Gastroesophageal sphincter (tissue), 4 donors: ENCODE measurements at regions not wholly inside any gene's neighbourhood (a gene's known extent, or its start where the extent isn't known, plus 50 kb on each side); places are given as distances from the start of the nearest gene placed in this dataset.

ENCODE experiments used
- ATAC-seq: fragments of 150-250 bp; one replicate; pipeline ENCODE4 v1.9.1; 2016; ENCODE audit warnings: mild to moderate bottlenecking, moderate library complexity
- H3K27ac ChIP-seq, 4 donors: fragments of 200-600 bp; sonication (generic) in 3 of 4; 1 replicate in 3 of 4; 2 replicates in 1 of 4; pipeline ENCODE4 v1.5.1; 2016 to 2019
- H3K27me3 ChIP-seq: fragments of 200-600 bp; sonication (generic); one replicate; pipeline ENCODE4 v1.5.1; 2019
- H3K36me3 ChIP-seq, 2 donors: fragments of 200-600 bp; sonication (generic); one replicate each; pipeline ENCODE4 v1.5.1; 2019; ENCODE audit warnings: control low read depth in 1 of 2
- H3K4me1 ChIP-seq, 3 donors: fragments of 200-600 bp; sonication (generic); 1 replicate in 2 of 3; 2 replicates in 1 of 3; pipeline ENCODE4 v1.5.1; 2016 to 2019; ENCODE audit warnings: control low read depth in 2 of 3
- H3K4me3 ChIP-seq, 2 donors: fragments of 200-600 bp; sonication (generic); one replicate each; pipeline ENCODE4 v1.5.1; 2019; ENCODE audit warnings: mild to moderate bottlenecking in 1 of 2, moderate library complexity in 1 of 2
- H3K9me3 ChIP-seq, 3 donors: fragments of 200-600 bp; sonication (generic); one replicate each; pipeline ENCODE4 v1.5.1; 2017 to 2019; ENCODE audit warnings: control low read depth in 2 of 3
- EP300 ChIP-seq: sonication (generic); formaldehyde crosslinking; IDR thresholded peaks from one replicate; pipeline ENCODE4 v1.6.1; 2017; ENCODE audit warnings: antibody characterized with exemption, mild to moderate bottlenecking
- POLR2A ChIP-seq, 2 donors: fragments of 450-650 bp; IDR thresholded peaks; one replicate each; pipeline ENCODE4 v1.6.1; 2017; ENCODE audit warnings: antibody characterized with exemption in 2 of 2, mild to moderate bottlenecking in 2 of 2, moderate library complexity in 1 of 2
- POLR2AphosphoS5 ChIP-seq: sonication (generic); formaldehyde crosslinking; IDR thresholded peaks from one replicate; pipeline ENCODE4 v1.6.1; 2017; ENCODE audit warnings: antibody characterized with exemption
- WGBS, 2 donors: methylation state at CpG; one replicate each; pipeline ENCODE4 v1.1.5; 2018; ENCODE audit warnings: low coverage in 1 of 2; 5-methylcytosine and 5-hydroxymethylcytosine counted together
- TF ChIP-seq, protein P1 (sequence below), 4 experiments: fragments of 200-600 bp in 2 of 4; fragments of 450-650 bp in 2 of 4; sonication (generic) in 1 of 4; IDR thresholded peaks; one replicate each; pipeline ENCODE4 v1.5.1; 2017 to 2019; ENCODE audit warnings: antibody characterized with exemption in 4 of 4, mild to moderate bottlenecking in 2 of 4, moderate library complexity in 2 of 4

DNA sequence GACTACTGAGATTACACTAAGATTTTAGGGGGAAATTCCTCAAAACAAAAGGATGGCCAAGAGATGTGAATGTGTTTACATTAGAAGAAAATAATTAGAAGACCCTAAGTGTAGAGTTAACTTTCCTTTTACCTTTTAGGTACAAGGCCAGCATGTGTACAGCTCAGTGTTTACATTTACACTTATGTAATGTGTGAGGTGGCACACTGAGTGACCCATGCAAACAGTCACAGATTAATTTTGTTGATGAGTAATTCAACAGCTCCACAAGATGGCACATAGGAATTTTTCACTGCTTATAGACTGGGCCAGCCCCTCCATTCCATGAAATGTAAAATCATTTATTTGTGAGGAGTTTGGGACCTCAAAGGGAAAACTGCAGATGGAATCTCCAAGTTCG lies 90.1 kb upstream of the SLC12A2 start:
- Histone ChIP-seq H3K36me3 (no peaks in the 10 kb centered on the region), H3K27ac (no peak overlapping the region), H3K27me3 (no peaks in the 10 kb centered on the region), H3K4me3 (no peak overlapping the region), H3K4me1 (peaks cover 0 to 21% (median 5%) of the 10 kb centered on the region in 3 donors), H3K9me3 (no peaks in the 10 kb centered on the region)
- WGBS, 2 donors: 92 to 100% methylated on average over 1 of the region's 1 CpG
- ATAC-seq: no peak
- TF ChIP-seq POLR2AphosphoS5 (no peak), EP300 (no peak), POLR2A (IDR thresholded peaks at IDR 0.05) (no peak)
- TF ChIP-seq, protein P1, sequence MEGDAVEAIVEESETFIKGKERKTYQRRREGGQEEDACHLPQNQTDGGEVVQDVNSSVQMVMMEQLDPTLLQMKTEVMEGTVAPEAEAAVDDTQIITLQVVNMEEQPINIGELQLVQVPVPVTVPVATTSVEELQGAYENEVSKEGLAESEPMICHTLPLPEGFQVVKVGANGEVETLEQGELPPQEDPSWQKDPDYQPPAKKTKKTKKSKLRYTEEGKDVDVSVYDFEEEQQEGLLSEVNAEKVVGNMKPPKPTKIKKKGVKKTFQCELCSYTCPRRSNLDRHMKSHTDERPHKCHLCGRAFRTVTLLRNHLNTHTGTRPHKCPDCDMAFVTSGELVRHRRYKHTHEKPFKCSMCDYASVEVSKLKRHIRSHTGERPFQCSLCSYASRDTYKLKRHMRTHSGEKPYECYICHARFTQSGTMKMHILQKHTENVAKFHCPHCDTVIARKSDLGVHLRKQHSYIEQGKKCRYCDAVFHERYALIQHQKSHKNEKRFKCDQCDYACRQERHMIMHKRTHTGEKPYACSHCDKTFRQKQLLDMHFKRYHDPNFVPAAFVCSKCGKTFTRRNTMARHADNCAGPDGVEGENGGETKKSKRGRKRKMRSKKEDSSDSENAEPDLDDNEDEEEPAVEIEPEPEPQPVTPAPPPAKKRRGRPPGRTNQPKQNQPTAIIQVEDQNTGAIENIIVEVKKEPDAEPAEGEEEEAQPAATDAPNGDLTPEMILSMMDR (IDR thresholded peaks at IDR 0.05): no peak

- H3K4me1 ChIP-seq: peaks cover 0 to 21% (median 5%) of the 10 kb centered on the region in 3 donors
- no peak overlapping the region for H3K4me3 ChIP-seq
- no peaks in the 10 kb centered on the region for H3K9me3 ChIP-seq
- no peak for ATAC-seq
- 93 to 94% methylated on average over 3 of the region's 3 CpGs for WGBS, 2 donors
- H3K27ac ChIP-seq: no peak overlapping the region
- H3K27me3 ChIP-seq: no peaks in the 10 kb centered on the region
- H3K36me3 ChIP-seq: no peaks in the 10 kb centered on the region
- no peak for TF ChIP-seq EP300
- TF ChIP-seq POLR2AphosphoS5: no peak
- TF ChIP-seq, protein P1 (IDR thresholded peaks at IDR 0.05): no peak
- TF ChIP-seq POLR2A (IDR thresholded peaks at IDR 0.05): no peak
Observed at GRCh38 chr5:127994087-127994660, 89.4 kb upstream of the SLC12A2 start.

DNA sequence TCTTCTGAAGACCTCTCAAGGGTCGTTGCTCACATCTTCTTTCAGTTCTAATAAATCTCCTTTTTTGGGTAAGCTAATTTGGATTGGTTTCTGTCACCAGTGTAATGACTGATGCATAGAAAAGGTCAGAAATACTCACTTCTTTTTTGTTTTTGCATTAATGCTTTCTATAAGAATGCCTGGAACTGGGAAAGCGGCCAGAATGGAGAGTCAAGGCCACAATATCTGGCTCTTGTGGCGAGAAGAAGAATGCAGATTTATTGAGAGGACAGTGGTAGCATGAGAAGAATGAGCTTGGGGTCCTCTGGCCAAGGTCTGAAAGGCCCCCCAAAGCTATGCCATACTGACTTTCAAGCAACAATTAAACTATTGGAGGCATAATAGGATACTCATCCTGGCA lies 88.0 kb upstream of the SLC12A2 start:
- Histone ChIP-seq H3K9me3 (no peaks in the 10 kb centered on the region), H3K36me3 (no peaks in the 10 kb centered on the region), H3K27ac (no peak overlapping the region), H3K4me1 (peaks cover 0 to 21% (median 5%) of the 10 kb centered on the region in 3 donors), H3K27me3 (no peaks in the 10 kb centered on the region), H3K4me3 (no peak overlapping the region)
- no peak for ATAC-seq
- 64 to 80% methylated on average over 1 to 3 of the region's 3 CpGs for WGBS, 2 donors
- TF ChIP-seq POLR2AphosphoS5: no peak
- TF ChIP-seq, protein P1 (IDR thresholded peaks at IDR 0.05): no peak
- no peak for TF ChIP-seq EP300
- no peak for TF ChIP-seq POLR2A (IDR thresholded peaks at IDR 0.05)

DNA sequence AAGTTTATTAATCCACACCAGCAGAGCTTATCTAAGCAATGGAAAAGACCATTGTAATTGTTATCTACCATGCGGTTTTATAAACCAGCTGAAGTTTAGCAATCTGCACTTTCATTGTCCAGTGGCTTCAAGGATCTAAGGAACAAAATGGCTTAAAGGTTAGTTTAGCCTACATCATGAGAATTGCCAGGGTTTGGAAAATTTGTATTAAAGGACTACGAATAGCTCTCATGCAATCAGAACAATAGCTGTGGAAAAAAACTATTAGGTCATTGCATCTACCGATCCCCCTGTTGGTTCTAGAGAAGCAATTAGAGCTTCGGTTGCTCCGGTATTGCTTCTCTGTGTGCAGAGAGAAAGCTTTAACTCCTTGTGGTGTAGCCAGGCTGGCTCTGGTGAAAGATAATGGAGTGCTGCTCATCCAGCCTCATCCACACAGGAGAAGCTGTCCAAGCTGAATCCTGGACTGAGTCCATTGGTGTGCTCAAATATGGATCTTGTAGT lies 86.3 kb upstream of the SLC12A2 start:
- H3K4me1 ChIP-seq: peaks cover 0 to 21% (median 5%) of the 10 kb centered on the region in 3 donors
- no peaks in the 10 kb centered on the region for H3K27me3 ChIP-seq
- no peaks in the 10 kb centered on the region for H3K36me3 ChIP-seq
- H3K9me3 ChIP-seq: no peaks in the 10 kb centered on the region
- peak; percentile 31 for ATAC-seq
- 13 to 27% methylated on average over 3 to 5 of the region's 5 CpGs for WGBS, 2 donors
- no peak overlapping the region for H3K4me3 ChIP-seq
- H3K27ac ChIP-seq: peak overlapping the region; percentile 23 to 49 (median 45)
- TF ChIP-seq POLR2AphosphoS5: no peak
- TF ChIP-seq, protein P1 (IDR thresholded peaks at IDR 0.05): no peak
- no peak for TF ChIP-seq EP300
- no peak for TF ChIP-seq POLR2A (IDR thresholded peaks at IDR 0.05)

DNA sequence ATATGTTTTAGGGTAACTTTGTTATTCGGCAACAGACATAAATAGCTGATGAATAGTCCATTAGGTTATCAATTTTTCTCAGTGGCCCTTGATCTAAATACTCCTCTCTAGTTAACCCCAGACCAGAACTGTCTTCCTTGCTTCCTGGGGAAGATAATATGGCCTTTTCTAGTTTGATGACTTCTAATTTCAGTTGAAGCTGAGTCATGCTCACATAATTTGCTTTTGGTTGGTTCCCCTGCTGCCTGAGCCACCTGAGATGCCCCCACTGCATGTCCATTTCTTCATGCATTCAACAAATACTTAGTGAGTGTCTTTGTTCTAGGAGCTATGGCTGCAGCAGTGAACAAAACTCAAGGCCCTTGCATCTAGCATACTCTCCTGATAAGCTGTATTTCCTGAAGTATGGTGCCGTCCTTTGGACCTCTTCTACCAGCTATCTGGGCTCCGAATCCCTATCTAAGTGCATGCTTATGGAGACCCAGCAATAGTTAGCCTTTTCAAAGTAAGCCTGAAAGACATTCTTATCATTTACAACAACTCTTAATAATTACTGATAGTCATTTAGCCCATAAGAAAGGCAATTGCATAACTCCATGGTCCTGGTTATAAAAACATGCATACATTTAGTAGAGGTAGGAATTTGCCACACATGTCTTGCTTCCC lies 84.5 kb upstream of the SLC12A2 start:
- no peak overlapping the region for H3K4me3 ChIP-seq
- TF ChIP-seq, protein P1 (IDR thresholded peaks at IDR 0.05): no peak
- TF ChIP-seq POLR2A (IDR thresholded peaks at IDR 0.05): no peak
- no peak for TF ChIP-seq EP300
- TF ChIP-seq POLR2AphosphoS5: no peak
- H3K27me3 ChIP-seq: no peaks in the 10 kb centered on the region
- H3K9me3 ChIP-seq: no peaks in the 10 kb centered on the region
- H3K27ac ChIP-seq: no peak overlapping the region
- H3K4me1 ChIP-seq: peaks cover 0 to 21% (median 5%) of the 10 kb centered on the region in 3 donors
- H3K36me3 ChIP-seq: no peaks in the 10 kb centered on the region
- no peak for ATAC-seq
- WGBS, 2 donors: 100% methylated on average over 3 of the region's 3 CpGs
